HCT116 (cell line): ENCODE measurements at regions not wholly inside any gene's neighbourhood (a gene's known extent, or its start where the extent isn't known, plus 50 kb on each side); places are given as distances from the start of the nearest gene placed in this dataset.

Experiments
- ATAC-seq: fragments of 200-7000 bp; cut with Tn5 transposase; 2 replicates; pipeline ENCODE4 v1.9.1; 2020; ENCODE audit warnings: mild to moderate bottlenecking, moderate library complexity
- BruUV-seq: library from RNA; stranded (reverse); fragments of 400-500 nt; replicated peaks from 2 replicates; lab custom pipeline; 2021; lab: Mats Ljungman, UMichigan
- CTCF ChIA-PET: fragments of 300-600 bp; sonication (Branson Sonifier 250); formaldehyde crosslinking; loops from one replicate; lab custom pipeline; 2021; ENCODE audit warnings: antibody characterized with exemption; lab: Charles Lee
- POLR2A ChIA-PET: fragments of 300-600, 350-600 bp; sonication (Branson Sonifier 250); formaldehyde crosslinking; loops from one replicate; lab custom pipeline; 2021; ENCODE audit warnings: antibody characterized with exemption; lab: Charles Lee
- RAD21 ChIA-PET, 2 experiments: fragments of 300-600 bp; sonication (Branson Sonifier 250); formaldehyde crosslinking; loops; one replicate each; lab custom pipeline; 2023; ENCODE audit warnings: low total read pairs in 2 of 2; ENCODE audit not compliant: uncharacterized antibody in 2 of 2, unreplicated experiment in 2 of 2, low non-redundant PET in 1 of 2; lab: Charles Lee
- DNase-seq: peaks from one replicate; pipeline ENCODE4 v3.0.0-alpha.2; 2010; ENCODE audit warnings: low read depth, low spot score
- H2AFZ ChIP-seq: fragments of 200-600 bp; shearing (Covaris generic), sonication (generic); 2 replicates; pipeline ENCODE4 v1.6.1; 2017; ENCODE audit warnings: low read depth, mixed run types, mixed read lengths, antibody characterized with exemption, low read length; ENCODE audit not compliant: poor library complexity, severe bottlenecking
- H3K27ac ChIP-seq: 2 replicates; pipeline ENCODE4 v1.5.1; 2012; ENCODE audit warnings: low read depth, low read length
- H3K27me3 ChIP-seq: fragments of 200-600 bp; sonication (generic); 2 replicates; pipeline ENCODE4 v1.6.1; 2016; ENCODE audit warnings: mixed run types, low read length, mixed read lengths; ENCODE audit not compliant: insufficient read depth
- H3K36me3 ChIP-seq, 2 experiments: fragments of 200-500 bp in 1 of 2; fragments of 200-600 bp in 1 of 2; sonication (Bioruptor generic) in 1 of 2; sonication (generic) in 1 of 2; 2 replicates each; pipeline versions ENCODE4 v1.5.1 to v1.6.1; 2014 to 2016; ENCODE audit warnings: low read length in 2 of 2, inconsistent platforms in 1 of 2, mixed read lengths in 1 of 2, mixed run types in 1 of 2; ENCODE audit not compliant: insufficient read depth in 2 of 2, control insufficient read depth in 1 of 2
- H3K4me1 ChIP-seq, 2 experiments: fragments of 200-600 bp in 1 of 2; sonication (generic) in 1 of 2; 2 replicates each; pipeline versions ENCODE4 v1.5.1 to v1.6.1; 2012 to 2017; ENCODE audit warnings: low read length in 2 of 2, inconsistent platforms in 1 of 2, mild to moderate bottlenecking in 1 of 2, mixed read lengths in 1 of 2, mixed run types in 1 of 2, moderate library complexity in 1 of 2; ENCODE audit not compliant: insufficient read depth in 2 of 2, control insufficient read depth in 1 of 2
- H3K4me2 ChIP-seq: fragments of 200-600 bp; sonication (generic); 2 replicates; pipeline ENCODE4 v1.6.1; 2017; ENCODE audit warnings: mixed run types, low read length, mixed read lengths
- H3K4me3 ChIP-seq, 2 experiments: fragments of 200-600 bp in 1 of 2; sonication (generic) in 1 of 2; replicated peaks in 1 of 2; 2 replicates each; pipeline ENCODE4 v1.5.1; 2011 to 2016; ENCODE audit warnings: low read length in 2 of 2, control low read depth in 1 of 2, low read depth in 1 of 2, mild to moderate bottlenecking in 1 of 2, mixed read lengths in 1 of 2, mixed run types in 1 of 2
- H3K79me2 ChIP-seq: fragments of 200-600 bp; sonication (generic); 2 replicates; pipeline ENCODE4 v1.6.1; 2017; ENCODE audit warnings: mild to moderate bottlenecking, mixed run types, low read length, moderate library complexity, mixed read lengths; ENCODE audit not compliant: insufficient read depth
- H3K9ac ChIP-seq: fragments of 200-600 bp; sonication (generic); 2 replicates; pipeline ENCODE4 v1.6.1; 2016; ENCODE audit warnings: low read length, mixed read lengths
- H3K9me2 ChIP-seq: fragments of 200-600 bp; sonication (generic), shearing (Covaris generic); 2 replicates; pipeline ENCODE4 v1.6.1; 2017; ENCODE audit warnings: mixed run types, mild to moderate bottlenecking, moderate library complexity; ENCODE audit not compliant: insufficient read depth
- H3K9me3 ChIP-seq, 2 experiments: fragments of 200-500 bp in 1 of 2; fragments of 200-600 bp in 1 of 2; sonication (Bioruptor generic) in 1 of 2; sonication (generic) in 1 of 2; 2 replicates each; pipeline ENCODE4 v1.6.1; 2014 to 2017; ENCODE audit warnings: low read length in 2 of 2, mixed read lengths in 2 of 2, inconsistent platforms in 1 of 2, low read depth in 1 of 2, mild to moderate bottlenecking in 1 of 2, mixed run types in 1 of 2, moderate library complexity in 1 of 2; ENCODE audit not compliant: control insufficient read depth in 1 of 2, insufficient read depth in 1 of 2
- H4K20me1 ChIP-seq: fragments of 200-600 bp; sonication (generic), shearing (Covaris generic); 2 replicates; pipeline ENCODE4 v1.6.1; 2017; ENCODE audit warnings: mixed run types, mild to moderate bottlenecking, moderate library complexity; ENCODE audit not compliant: insufficient read depth
- CTCF ChIP-seq, 3 experiments: fragments of 200-600 bp in 1 of 3; sonication (generic) in 1 of 3; IDR thresholded peaks in 2 of 3; conservative IDR thresholded peaks in 1 of 3; 2 replicates each; pipeline ENCODE4 v1.5.1; 2012 to 2017; ENCODE audit warnings: low read depth in 2 of 3, low read length in 2 of 3, antibody characterized with exemption in 1 of 3, borderline replicate concordance in 1 of 3, control low read depth in 1 of 3, mild to moderate bottlenecking in 1 of 3, mixed read lengths in 1 of 3, mixed run types in 1 of 3, moderate library complexity in 1 of 3; ENCODE audit not compliant: insufficient read depth in 1 of 3
- EGR1 ChIP-seq: IDR thresholded peaks from 2 replicates; pipeline ENCODE4 v1.6.1; 2012; ENCODE audit warnings: low read depth
- ELF1 ChIP-seq: IDR thresholded peaks from 2 replicates; pipeline ENCODE4 v1.6.1; 2012; ENCODE audit warnings: low read depth, borderline replicate concordance
- EZH2 ChIP-seq: fragments of 200-600 bp; sonication (generic); IDR thresholded peaks from 2 replicates; pipeline ENCODE4 v1.6.1; 2017; ENCODE audit warnings: antibody characterized with exemption, mixed run types
- EZH2phosphoT487 ChIP-seq: fragments of 200-600 bp; IDR thresholded peaks from 2 replicates; pipeline ENCODE4 v1.6.1; 2018; ENCODE audit warnings: antibody characterized with exemption, borderline replicate concordance
- FOSL1 ChIP-seq: IDR thresholded peaks from 2 replicates; pipeline ENCODE4 v1.6.1; 2012; ENCODE audit warnings: low read depth
- JUND ChIP-seq: IDR thresholded peaks from 2 replicates; pipeline ENCODE4 v1.6.1; 2012
- POLR2A ChIP-seq: IDR thresholded peaks from 2 replicates; pipeline ENCODE4 v1.7.0; 2011; ENCODE audit warnings: borderline replicate concordance; ENCODE audit not compliant: insufficient read depth, insufficient read length; ENCODE audit errors: extremely low read depth
- POLR2AphosphoS5 ChIP-seq: IDR thresholded peaks from 2 replicates; pipeline ENCODE4 v1.6.1; 2011; ENCODE audit warnings: mild to moderate bottlenecking, low read depth, low read length, moderate library complexity
- RAD21 ChIP-seq: IDR thresholded peaks from 2 replicates; pipeline ENCODE4 v1.6.1; 2012; ENCODE audit warnings: low read depth, mild to moderate bottlenecking
- SP1 ChIP-seq: IDR thresholded peaks from 2 replicates; pipeline ENCODE4 v1.6.1; 2012; ENCODE audit warnings: low read depth
- SRF ChIP-seq: IDR thresholded peaks from 2 replicates; pipeline ENCODE4 v1.6.1; 2012; ENCODE audit warnings: low read depth
- TCF7L2 ChIP-seq: IDR thresholded peaks from 2 replicates; pipeline ENCODE4 v1.7.0; 2011; ENCODE audit warnings: borderline replicate concordance, inconsistent platforms; ENCODE audit not compliant: insufficient read depth, insufficient read length; ENCODE audit errors: extremely low read depth
- YY1 ChIP-seq: IDR thresholded peaks from 2 replicates; pipeline ENCODE4 v1.6.1; 2011; ENCODE audit warnings: low read length, low read depth, moderate library complexity, mild to moderate bottlenecking; ENCODE audit not compliant: insufficient replicate concordance; ENCODE audit errors: extremely low read depth
- ZBTB33 ChIP-seq: IDR thresholded peaks from 2 replicates; pipeline ENCODE4 v1.6.1; 2011; ENCODE audit warnings: mild to moderate bottlenecking, low read length, moderate library complexity; ENCODE audit not compliant: insufficient replicate concordance; ENCODE audit errors: extremely low read depth
- ZFX ChIP-seq: fragments of 450-650 bp; IDR thresholded peaks from 2 replicates; pipeline ENCODE4 v1.6.1; 2017
- ZNF274 ChIP-seq: fragments of 200-500 bp; sonication (Bioruptor generic); IDR thresholded peaks from 2 replicates; pipeline ENCODE4 v1.6.1; 2014; ENCODE audit warnings: mild to moderate bottlenecking, low read depth, low read length, inconsistent platforms
- intact Hi-C: fragments of 100-400 bp; cut with micrococcal nuclease; formaldehyde crosslinking; loops from 2 replicates; pipeline ENCODE4 v1.10.0; 2022

- Histone ChIP-seq H3K4me1 (no peaks in the 10 kb centered on the region), H3K4me3 (no peak overlapping the region), H3K27me3 (no peaks in the 10 kb centered on the region), H3K4me2 (no peak overlapping the region), H3K36me3 (no peaks in the 10 kb centered on the region), H3K9me3 (peaks cover 15 to 24% of the 10 kb centered on the region in 2 experiments; a peak in 2 of 4 replicates), H3K9ac (no peak overlapping the region), H4K20me1 (no peaks in the 10 kb centered on the region), H2AFZ (no peak overlapping the region), H3K9me2 (no peaks in the 10 kb centered on the region), H3K79me2 (no peaks in the 10 kb centered on the region), H3K27ac (no peak overlapping the region)
- no peak for ATAC-seq
- no peak for DNase-seq
- RAD21 ChIA-PET: no interaction called here
- intact Hi-C loops: no loop called here
- no peak for TF ChIP-seq SP1
- CTCF ChIA-PET: no interaction called here
- no TSS peak for BruUV-seq
- POLR2A ChIA-PET: no interaction called here
Measured at GRCh38 chr19:31890230-31890629, 455.2 kb upstream of the ZNF507 start.

GRCh38 chr19:31892060-31892459 lies 453.4 kb upstream of the ZNF507 start:
- H3K4me3 ChIP-seq: no peak overlapping the region
- H3K9me2 ChIP-seq: no peaks in the 10 kb centered on the region
- POLR2A ChIA-PET: no interaction called here
- no peaks in the 10 kb centered on the region for H3K36me3 ChIP-seq
- H3K79me2 ChIP-seq: no peaks in the 10 kb centered on the region
- no peak for DNase-seq
- H3K9me3 ChIP-seq: peaks cover 8 to 34% of the 10 kb centered on the region in 2 experiments; a peak in 2 of 4 replicates
- no peak overlapping the region for H3K27ac ChIP-seq
- H2AFZ ChIP-seq: no peak overlapping the region
- intact Hi-C loops: no loop called here
- H4K20me1 ChIP-seq: no peaks in the 10 kb centered on the region
- TF ChIP-seq POLR2AphosphoS5 (no peak), CTCF (IDR thresholded peaks at IDR 0.05 in 2 of 3, conservative IDR thresholded peaks at IDR 0.05 in 1 of 3; ENCODE audit: borderline replicate concordance in 1 of 3, insufficient read depth in 1 of 3, low read depth in 2 of 3, low read length in 2 of 3) (no peak), EZH2 (no peak), EZH2phosphoT487 (no peak), TCF7L2 (no peak), ZNF274 (no peak), YY1 (no peak), FOSL1 (no peak), JUND (no peak), SRF (no peak), POLR2A (no peak), SP1 (no peak), ZFX (no peak), RAD21 (no peak), EGR1 (no peak), ZBTB33 (no peak), ELF1 (no peak)
- H3K9ac ChIP-seq: no peak overlapping the region
- CTCF ChIA-PET: no interaction called here
- RAD21 ChIA-PET: no interaction called here
- no peaks in the 10 kb centered on the region for H3K27me3 ChIP-seq
- H3K4me2 ChIP-seq: no peak overlapping the region
- H3K4me1 ChIP-seq: no peaks in the 10 kb centered on the region
- ATAC-seq: no peak
- no TSS peak for BruUV-seq
